ENCODE measurements at regions not wholly inside any gene's neighbourhood (a gene's known extent, or its start where the extent isn't known, plus 50 kb on each side); places are given as distances from the start of the nearest gene placed in this dataset.

- DNase-seq (ENCODE audit: low spot score) (no peak), FAIRE-seq (no peak)
These were observed 141.9 kb upstream of the CCDC54 start for GRCh38 chr3:107235193-107235927.

DNA sequence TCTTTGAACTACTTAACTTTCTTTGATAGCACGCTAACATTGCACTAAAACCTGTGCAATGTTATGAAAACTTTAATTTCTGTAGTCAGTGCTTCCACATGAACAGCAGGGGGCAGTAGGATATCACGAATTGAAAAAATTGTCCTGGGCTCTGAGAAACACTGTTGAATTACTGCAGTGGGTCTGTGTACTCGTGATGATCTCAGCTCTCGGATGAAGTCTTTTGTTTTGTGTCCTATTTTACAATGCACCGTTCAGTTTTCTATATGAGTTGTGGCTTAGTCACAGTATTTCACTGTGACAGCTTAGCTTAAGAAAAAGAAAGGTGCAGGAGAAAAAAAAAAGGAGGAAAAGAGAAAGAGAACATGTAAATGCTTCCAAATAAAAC, 141.3 kb upstream of the CCDC54 start:
- peak; percentile 86 for FAIRE-seq
- DNase-seq (ENCODE audit: low spot score), result peak; percentile 73

- DNase-seq (ENCODE audit: low spot score), result no peak
- FAIRE-seq, result no peak
These were observed 140.4 kb upstream of the CCDC54 start for GRCh38 chr3:107236655-107237337.

GRCh38 chr3:107238787-107239186, 138.5 kb upstream of the CCDC54 start:
- FAIRE-seq (no peak), DNase-seq (ENCODE audit: low spot score) (no peak)

DNA sequence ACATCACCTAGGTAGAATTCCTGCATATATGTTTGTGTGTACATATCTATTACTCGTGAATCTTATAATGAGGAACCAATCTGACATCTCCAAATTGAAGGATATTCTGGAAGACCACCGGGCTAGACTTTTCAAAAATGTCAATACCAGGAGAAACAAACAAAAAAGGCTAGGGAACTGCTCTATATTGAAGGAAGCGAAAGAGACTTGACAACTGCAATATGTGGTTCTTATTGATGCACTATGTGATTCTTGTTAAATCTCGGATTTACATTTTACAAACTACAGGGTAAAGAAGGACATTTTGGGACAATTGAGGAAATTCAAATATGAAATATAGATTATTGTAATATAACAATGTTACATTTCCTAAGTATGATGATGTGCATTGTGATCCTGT, 137.5 kb upstream of the CCDC54 start:
- no peak for DNase-seq (ENCODE audit: low spot score)
- FAIRE-seq, result no peak

GRCh38 chr3:107240183-107241091, 136.8 kb upstream of the CCDC54 start:
- FAIRE-seq, result no peak
- DNase-seq (ENCODE audit: low spot score), result peak; percentile 60

DNA sequence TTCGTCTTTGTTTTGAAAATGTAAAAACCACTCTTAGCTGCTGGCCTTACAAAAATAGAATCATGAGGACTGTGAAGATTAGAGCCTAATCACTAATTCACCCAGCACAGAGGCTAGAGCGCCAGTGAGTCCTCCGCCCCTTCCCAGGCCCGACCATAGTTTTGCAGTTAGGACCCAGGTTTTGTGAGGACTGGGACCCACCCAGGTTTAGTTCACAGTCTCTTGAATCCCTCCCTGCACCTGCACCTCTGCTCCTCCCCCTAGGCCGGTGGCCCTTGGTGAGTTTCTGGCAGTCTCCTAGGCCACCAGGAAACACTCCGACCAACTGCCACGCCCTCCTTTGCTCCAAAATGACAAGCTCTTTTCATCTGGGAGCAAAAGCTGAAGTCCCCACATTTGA, 136.0 kb upstream of the CCDC54 start:
- peak; percentile 40 for DNase-seq (ENCODE audit: low spot score)
- FAIRE-seq, result no peak

DNA sequence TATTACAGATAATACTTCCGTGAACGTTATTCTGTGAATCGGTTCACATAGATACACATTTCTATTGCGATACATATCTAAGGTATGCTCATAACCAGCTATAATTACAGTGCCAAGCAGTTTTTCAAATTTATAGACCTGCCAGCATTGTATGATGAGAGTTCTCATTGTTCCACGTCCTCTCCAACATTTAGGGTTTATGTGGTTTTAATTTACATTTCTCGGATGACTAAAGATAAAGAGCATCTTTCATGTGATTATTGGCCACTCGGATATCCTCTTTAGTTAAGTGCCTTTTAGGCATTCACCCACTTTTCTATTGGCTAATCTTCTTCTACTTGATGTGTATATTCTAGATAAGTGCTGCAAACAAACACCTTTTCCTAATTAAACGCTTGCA, 134.7 kb upstream of the CCDC54 start:
- no peak for DNase-seq (ENCODE audit: low spot score)

GRCh38 chr3:107247116-107247515, 130.1 kb upstream of the CCDC54 start:
- FAIRE-seq (no peak), DNase-seq (ENCODE audit: low spot score) (no peak)

More for the DNA sequence above, 134.7 kb upstream of the CCDC54 start:
- FAIRE-seq, result no peak

- FAIRE-seq (no peak), DNase-seq (ENCODE audit: low spot score) (no peak)
These were observed 128.1 kb upstream of the CCDC54 start for GRCh38 chr3:107249132-107249531.

DNA sequence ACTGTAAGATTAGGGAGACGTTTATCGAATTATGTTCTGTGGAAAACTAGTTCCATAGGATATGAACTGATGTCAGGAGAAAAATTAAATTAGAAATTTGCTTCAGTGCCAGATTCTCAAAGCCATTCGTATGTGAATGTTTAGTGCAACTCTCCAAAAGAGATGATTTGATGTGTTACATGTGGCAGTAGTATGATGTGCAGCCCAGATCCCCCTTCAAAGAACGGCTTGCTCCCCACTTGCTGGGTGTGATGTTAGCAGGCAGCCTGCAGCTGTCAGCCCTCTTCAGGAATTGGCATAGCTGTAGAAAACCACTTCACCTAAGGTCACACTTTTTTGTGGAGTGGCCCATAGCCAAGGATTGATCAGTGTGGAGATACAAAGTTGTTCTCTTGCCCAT, 127.0 kb upstream of the CCDC54 start:
- no peak for FAIRE-seq
- no peak for DNase-seq (ENCODE audit: low spot score)

GRCh38 chr3:107251819-107252218, 125.4 kb upstream of the CCDC54 start:
- DNase-seq (ENCODE audit: low spot score) (no peak), FAIRE-seq (no peak)

DNA sequence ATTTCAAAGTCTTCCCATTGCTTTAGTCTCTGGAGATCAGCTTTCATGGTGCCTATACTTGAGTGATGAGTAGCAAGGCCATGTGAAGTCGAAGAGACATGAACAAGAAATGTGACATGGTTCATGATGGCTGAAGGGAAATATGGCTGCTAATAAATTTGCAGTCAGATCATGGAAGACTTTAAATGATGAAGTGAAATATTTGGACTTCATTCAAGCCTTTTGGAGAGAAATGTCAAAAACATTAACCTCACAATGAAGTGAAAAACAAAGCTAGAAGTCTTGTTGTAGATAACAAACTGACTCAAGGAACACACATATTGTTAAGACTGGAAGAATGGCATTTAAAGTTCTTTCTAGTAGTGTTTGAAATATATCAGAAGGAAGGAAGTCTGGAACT, 120.3 kb upstream of the CCDC54 start:
- DNase-seq (ENCODE audit: low spot score) (no peak), FAIRE-seq (no peak)

DNA sequence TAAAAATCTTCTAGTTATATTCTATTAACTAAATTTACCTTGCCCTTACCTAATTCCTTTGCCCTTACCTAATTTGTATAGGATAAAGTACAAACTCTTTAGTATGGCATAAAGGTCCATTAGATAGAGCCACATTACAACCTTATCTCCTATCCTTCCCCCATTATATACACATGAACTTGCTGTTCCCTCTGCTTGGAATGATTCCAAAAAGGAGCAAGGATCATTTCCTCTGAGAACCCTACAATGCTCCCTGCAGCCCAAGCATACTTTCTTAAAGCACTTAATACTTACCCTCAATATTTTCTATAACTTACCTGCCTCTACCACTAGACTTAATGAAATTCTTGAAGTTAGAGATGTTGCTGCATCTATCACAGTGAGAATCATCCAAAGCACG, 118.9 kb upstream of the CCDC54 start:
- no peak for FAIRE-seq
- DNase-seq (ENCODE audit: low spot score), result no peak

DNA sequence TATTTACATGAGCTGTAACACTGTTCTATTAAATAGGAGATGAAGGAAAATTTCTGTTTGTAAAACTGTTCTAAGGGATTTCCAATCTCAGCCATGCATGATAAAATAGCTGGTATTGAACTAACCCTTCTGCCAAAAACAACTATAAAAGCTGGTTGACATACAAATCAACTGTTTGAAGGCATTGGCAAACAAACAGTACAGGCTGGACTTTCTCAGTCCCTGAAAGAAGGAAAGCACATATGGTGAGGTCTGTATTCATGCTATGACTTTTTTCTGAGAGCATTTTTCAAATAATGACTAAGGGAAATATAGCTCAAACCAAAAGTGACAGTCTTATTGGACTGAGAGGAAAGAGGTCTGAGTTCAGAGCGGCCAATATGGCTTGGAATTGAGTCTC, 117.0 kb upstream of the CCDC54 start:
- FAIRE-seq (no peak), DNase-seq (ENCODE audit: low spot score) (no peak)

GRCh38 chr3:107263269-107264021, 113.8 kb upstream of the CCDC54 start:
- FAIRE-seq, result no peak
- no peak for DNase-seq (ENCODE audit: low spot score)

GRCh38 chr3:107264888-107265287, 112.4 kb upstream of the CCDC54 start:
- DNase-seq (ENCODE audit: low spot score) (no peak), FAIRE-seq (no peak)

GRCh38 chr3:107265526-107265925, 111.7 kb upstream of the CCDC54 start:
- FAIRE-seq, result no peak
- no peak for DNase-seq (ENCODE audit: low spot score)

DNA sequence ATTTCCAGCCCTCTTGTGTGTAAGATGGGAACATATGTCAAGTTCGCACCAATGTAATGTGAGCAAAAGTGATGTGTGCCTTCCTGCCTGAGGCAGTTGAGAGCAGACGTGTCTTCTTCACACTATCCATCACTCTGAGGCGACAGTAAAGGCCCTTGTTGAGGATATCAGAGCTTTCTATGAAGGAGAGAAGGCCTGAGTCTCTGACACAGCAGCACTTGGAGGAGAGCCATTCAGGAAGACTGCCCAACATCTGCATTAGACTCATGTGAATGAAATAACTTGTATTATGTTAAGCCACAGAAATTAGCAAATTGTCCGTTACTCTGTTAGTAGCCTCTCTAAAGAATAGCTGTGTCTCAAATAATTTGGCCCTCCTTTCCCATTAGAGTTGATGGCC, 108.8 kb upstream of the CCDC54 start:
- DNase-seq (ENCODE audit: low spot score), result no peak
- no peak for FAIRE-seq

- DNase-seq (ENCODE audit: low spot score), result no peak
- FAIRE-seq, result no peak
These were observed 108.1 kb upstream of the CCDC54 start for GRCh38 chr3:107269136-107269535.

GRCh38 chr3:107271787-107272387, 105.4 kb upstream of the CCDC54 start:
- DNase-seq (ENCODE audit: low spot score) (peak; percentile 58), FAIRE-seq (peak; percentile 81)
